AG10803 (cell line): ENCODE measurements at regions not wholly inside any gene's neighbourhood (a gene's known extent, or its start where the extent isn't known, plus 50 kb on each side); places are given as distances from the start of the nearest gene placed in this dataset.

ENCODE experiments used
- DNase-seq: peaks from one replicate; pipeline ENCODE4 v3.0.0; 2010; ENCODE audit warnings: low read depth
- H3K4me3 ChIP-seq: 2 replicates; pipeline ENCODE4 v1.5.1; 2011; ENCODE audit warnings: mild to moderate bottlenecking, low read length, control low read depth
- TF ChIP-seq, protein P1 (sequence below): conservative IDR thresholded peaks from 2 replicates; pipeline ENCODE4 v1.5.1; 2011; ENCODE audit warnings: mild to moderate bottlenecking, low read length, control low read depth, inconsistent platforms

GRCh38 chr10:123381224-123381623, 227.0 kb downstream of the BUB3 start:
- no peak for DNase-seq
- TF ChIP-seq, protein P1, sequence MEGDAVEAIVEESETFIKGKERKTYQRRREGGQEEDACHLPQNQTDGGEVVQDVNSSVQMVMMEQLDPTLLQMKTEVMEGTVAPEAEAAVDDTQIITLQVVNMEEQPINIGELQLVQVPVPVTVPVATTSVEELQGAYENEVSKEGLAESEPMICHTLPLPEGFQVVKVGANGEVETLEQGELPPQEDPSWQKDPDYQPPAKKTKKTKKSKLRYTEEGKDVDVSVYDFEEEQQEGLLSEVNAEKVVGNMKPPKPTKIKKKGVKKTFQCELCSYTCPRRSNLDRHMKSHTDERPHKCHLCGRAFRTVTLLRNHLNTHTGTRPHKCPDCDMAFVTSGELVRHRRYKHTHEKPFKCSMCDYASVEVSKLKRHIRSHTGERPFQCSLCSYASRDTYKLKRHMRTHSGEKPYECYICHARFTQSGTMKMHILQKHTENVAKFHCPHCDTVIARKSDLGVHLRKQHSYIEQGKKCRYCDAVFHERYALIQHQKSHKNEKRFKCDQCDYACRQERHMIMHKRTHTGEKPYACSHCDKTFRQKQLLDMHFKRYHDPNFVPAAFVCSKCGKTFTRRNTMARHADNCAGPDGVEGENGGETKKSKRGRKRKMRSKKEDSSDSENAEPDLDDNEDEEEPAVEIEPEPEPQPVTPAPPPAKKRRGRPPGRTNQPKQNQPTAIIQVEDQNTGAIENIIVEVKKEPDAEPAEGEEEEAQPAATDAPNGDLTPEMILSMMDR, result no peak

GRCh38 chr10:123382491-123382890, 228.3 kb downstream of the BUB3 start:
- no peak for DNase-seq
- H3K4me3 ChIP-seq, result no peak overlapping the region
- TF ChIP-seq, protein P1, result no peak

More at GRCh38 chr10:123381224-123381623, 227.0 kb downstream of the BUB3 start:
- no peak overlapping the region for H3K4me3 ChIP-seq

GRCh38 chr10:123385508-123386080, 231.4 kb downstream of the BUB3 start:
- no peak overlapping the region for H3K4me3 ChIP-seq
- DNase-seq, result no peak
- TF ChIP-seq, protein P1, result no peak

GRCh38 chr10:123389520-123389919, 235.3 kb downstream of the BUB3 start:
- TF ChIP-seq, protein P1, result no peak

GRCh38 chr10:123390332-123390731, 236.1 kb downstream of the BUB3 start:
- no peak overlapping the region for H3K4me3 ChIP-seq
- DNase-seq, result no peak
- TF ChIP-seq, protein P1, result no peak

More at GRCh38 chr10:123389520-123389919, 235.3 kb downstream of the BUB3 start:
- DNase-seq, result no peak
- H3K4me3 ChIP-seq, result no peak overlapping the region

- H3K4me3 ChIP-seq, result no peak overlapping the region
- TF ChIP-seq, protein P1, result no peak
- DNase-seq, result no peak
These were observed 236.7 kb downstream of the BUB3 start for GRCh38 chr10:123390874-123391273.

DNA sequence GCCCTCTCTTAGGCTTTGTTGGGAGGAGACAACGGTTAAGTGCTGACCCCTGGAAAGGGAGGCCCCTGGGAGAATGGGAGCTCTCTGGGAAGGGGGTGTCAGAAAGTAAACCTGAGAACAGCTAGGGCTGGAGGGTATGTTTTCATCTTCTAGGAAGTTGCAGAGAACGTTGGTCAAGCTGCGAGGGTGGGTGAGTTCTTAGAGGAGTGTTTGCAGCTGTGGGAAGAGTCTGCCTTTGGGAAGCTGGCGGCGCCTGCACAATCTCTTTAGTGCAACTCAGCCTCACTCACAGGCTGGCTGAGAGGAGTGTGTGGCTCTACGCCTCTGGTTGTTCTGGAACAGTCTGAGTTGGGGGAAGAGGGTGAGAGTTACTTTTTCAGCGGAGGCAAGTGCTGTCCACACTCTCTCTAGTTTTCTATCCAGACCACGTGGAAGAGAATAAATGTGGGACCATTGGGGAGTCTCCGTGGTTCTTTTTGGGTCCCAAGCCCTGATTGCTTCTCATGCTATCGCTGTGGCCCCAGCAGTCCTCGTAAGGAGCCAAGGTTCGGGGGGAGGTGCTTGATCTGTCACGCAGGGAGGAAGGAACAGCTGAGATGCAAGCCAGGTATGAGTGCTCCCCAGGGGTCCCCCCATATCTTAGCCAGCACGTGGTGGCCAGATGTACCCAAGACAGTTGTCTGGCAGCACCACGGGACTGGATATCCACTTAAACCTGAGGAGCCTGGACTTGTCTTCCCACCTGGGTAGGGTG, 237.2 kb downstream of the BUB3 start:
- no peak overlapping the region for H3K4me3 ChIP-seq
- DNase-seq, result no peak
- TF ChIP-seq, protein P1, result no peak
